Activated T-helper 2 cell treated with anti-CD3 and anti-CD28 coated beads, Interferon-gamma antibody, Interleukin-2, Interleukin-4, amounts not matched to agents 10 μg/mL and 5 μg/mL and 100 μg/mL, durations not matched to agents 14 hours and 24 hours and 36 hours (primary cell): ENCODE measurements at regions not wholly inside any gene's neighbourhood (a gene's known extent, or its start where the extent isn't known, plus 50 kb on each side); places are given as distances from the start of the nearest gene placed in this dataset.
"Not testable (repeated sequence)": the region's sequence is repeated elsewhere in the genome, so short reads cannot be mapped to it uniquely, and the experiment has no call there.

Source experiments
- DNase-seq: peaks from one replicate; pipeline ENCODE4 v3.0.0; 2021; ENCODE audit warnings: low spot score
- H3K27ac Mint-ChIP-seq: one replicate; pipeline ENCODE4 v1.8.0; 2021; ENCODE audit warnings: mixed read lengths
- H3K27me3 Mint-ChIP-seq: one replicate; pipeline ENCODE4 v1.8.0; 2021; ENCODE audit warnings: low read depth, mixed read lengths
- H3K36me3 Mint-ChIP-seq: one replicate; pipeline ENCODE4 v1.8.0; 2021; ENCODE audit warnings: low read depth, mixed read lengths
- H3K4me1 Mint-ChIP-seq: one replicate; pipeline ENCODE4 v1.8.0; 2021; ENCODE audit warnings: low read depth, mixed read lengths
- H3K4me3 Mint-ChIP-seq: one replicate; pipeline ENCODE4 v1.8.0; 2021; ENCODE audit warnings: low read depth, mild to moderate bottlenecking, moderate library complexity, mixed read lengths
- H3K9me3 Mint-ChIP-seq: one replicate; pipeline ENCODE4 v1.8.0; 2021; ENCODE audit warnings: mixed read lengths
- intact Hi-C: fragments of 100-400 bp; cut with micrococcal nuclease; formaldehyde crosslinking; loops from one replicate; pipeline ENCODE4 v1.15.1; 2023

DNA sequence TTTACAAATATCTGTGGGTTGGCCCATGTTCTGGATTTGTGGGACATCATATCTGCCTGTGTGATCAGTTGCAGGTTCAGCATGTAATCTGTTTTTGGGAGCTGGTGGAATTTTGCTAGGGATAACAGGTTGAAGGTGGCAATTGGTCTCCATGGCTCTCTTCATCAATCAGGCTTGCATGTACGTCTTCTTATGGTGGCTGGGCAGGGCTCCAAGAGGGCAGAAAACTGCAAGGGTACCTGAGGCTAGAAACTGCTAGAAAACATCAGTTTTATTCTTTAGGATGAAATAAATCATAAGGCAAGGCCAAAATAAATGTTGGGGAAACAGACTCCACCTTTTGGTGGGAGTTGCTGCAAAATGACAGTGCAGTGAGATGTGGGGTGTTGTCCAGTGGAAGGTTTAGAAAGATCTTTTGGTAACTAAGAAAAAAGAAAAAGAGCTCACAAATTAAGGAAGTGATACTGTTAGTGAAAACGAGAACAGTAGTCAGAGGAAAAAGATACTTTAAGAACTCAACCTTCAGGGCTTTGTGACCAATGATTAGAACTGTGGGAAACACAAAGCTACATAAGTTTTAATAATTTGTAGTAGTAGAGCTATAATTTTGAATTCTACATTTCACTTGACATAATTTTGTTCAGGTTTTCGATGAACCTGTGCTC lies 300.7 kb upstream of the IZUMO3 start:
- H3K36me3 Mint-ChIP-seq, result no peaks in the 10 kb centered on the region
- no peaks in the 10 kb centered on the region for H3K27me3 Mint-ChIP-seq
- H3K27ac Mint-ChIP-seq, result no peak overlapping the region
- intact Hi-C loops, result no loop called here
- H3K4me3 Mint-ChIP-seq, result no peak overlapping the region
- peaks cover 51% of the 10 kb centered on the region for H3K9me3 Mint-ChIP-seq
- DNase-seq, result no peak
- no peaks in the 10 kb centered on the region for H3K4me1 Mint-ChIP-seq

DNA sequence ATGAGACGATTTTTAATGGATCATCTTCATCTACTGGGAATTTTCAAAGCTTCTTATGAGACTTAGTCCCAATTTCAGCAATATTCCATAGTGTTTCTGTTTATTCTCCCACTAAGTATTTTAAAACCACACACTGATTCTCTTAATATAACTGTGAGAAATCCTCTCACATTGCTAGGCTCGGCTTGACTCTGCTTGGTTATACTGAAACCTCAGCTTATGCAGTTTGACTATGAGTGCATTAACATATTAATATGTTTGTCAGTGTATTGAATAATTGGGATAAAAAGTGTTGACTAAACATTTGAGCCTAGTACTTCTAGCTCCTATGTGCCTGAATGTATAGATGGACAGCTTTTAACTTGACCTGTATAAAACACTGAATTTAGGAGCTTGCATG lies 298.5 kb upstream of the IZUMO3 start:
- H3K36me3 Mint-ChIP-seq, result no peaks in the 10 kb centered on the region
- H3K27me3 Mint-ChIP-seq, result no peaks in the 10 kb centered on the region
- no peak overlapping the region for H3K27ac Mint-ChIP-seq
- intact Hi-C loops, result no loop called here
- no peak overlapping the region for H3K4me3 Mint-ChIP-seq
- peaks cover 56% of the 10 kb centered on the region for H3K9me3 Mint-ChIP-seq
- DNase-seq, result no peak
- no peaks in the 10 kb centered on the region for H3K4me1 Mint-ChIP-seq

DNA sequence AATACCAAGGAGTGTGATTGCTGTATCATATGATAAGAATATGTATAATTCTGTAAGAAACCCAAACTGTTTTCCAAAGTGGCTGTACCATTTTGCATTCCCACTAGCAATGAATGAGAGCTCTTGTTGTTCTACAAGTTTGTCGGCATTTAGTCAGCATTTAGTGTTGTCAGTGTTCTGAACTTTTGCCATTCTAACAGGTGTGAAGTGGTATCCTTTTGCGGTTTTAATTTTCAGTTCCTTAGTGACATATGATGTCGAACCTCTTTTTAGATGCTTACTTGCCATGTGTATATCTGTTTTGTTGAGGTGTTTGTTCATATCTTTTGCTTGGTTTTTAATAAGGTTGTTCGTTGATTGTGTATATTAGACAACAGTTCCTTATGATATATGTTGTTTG lies 296.3 kb upstream of the IZUMO3 start:
- intact Hi-C loops, result no loop called here
- Mint-ChIP-seq H3K4me3 (no peak overlapping the region), H3K27ac (no peak overlapping the region)

DNA sequence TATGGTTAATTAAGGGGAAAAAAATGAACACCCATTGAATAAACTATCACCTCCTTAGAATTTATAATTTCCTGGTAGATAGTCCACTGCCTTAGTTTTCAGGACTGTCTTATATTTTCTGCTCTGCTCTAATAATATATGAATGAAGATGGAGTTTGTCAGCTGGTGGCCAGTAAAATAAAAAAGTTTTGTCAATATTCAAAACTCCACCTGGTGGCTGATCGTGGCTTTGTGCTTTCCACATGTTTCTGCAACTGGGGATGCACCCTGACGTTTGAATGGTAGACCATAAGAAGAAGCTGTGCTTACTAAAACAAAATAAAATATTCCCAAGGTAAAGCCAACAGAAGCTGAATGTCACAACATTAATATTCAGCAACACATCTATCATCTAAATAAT lies 286.6 kb upstream of the IZUMO3 start:
- intact Hi-C loops, result no loop called here
- Mint-ChIP-seq H3K4me3 (no peak overlapping the region), H3K27me3 (no peaks in the 10 kb centered on the region), H3K36me3 (no peaks in the 10 kb centered on the region), H3K4me1 (no peaks in the 10 kb centered on the region), H3K9me3 (peaks cover 27% of the 10 kb centered on the region), H3K27ac (no peak overlapping the region)
- no peak for DNase-seq

More for the DNA sequence above, 296.3 kb upstream of the IZUMO3 start:
- no peak for DNase-seq
- no peaks in the 10 kb centered on the region for H3K36me3 Mint-ChIP-seq
- H3K9me3 Mint-ChIP-seq, result peaks cover 54% of the 10 kb centered on the region
- H3K27me3 Mint-ChIP-seq, result no peaks in the 10 kb centered on the region
- H3K4me1 Mint-ChIP-seq, result no peaks in the 10 kb centered on the region

DNA sequence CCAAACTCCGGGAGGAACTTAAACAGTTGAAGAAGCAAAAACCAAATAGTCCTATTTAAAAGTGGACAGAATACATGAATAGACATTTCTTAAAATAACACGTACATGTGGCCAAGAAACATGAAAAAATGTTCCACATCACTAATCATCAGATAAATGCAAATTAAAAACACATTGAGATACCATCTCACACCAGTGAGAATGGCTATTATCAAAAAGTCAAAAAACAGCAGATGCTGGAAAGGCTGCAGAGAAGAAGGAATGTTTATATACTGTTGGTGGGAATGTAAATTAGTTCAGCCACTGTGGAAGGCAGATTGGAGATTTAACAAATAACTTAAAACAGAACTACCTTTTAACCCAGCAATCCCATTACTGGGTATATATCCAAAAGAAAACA lies 283.0 kb upstream of the IZUMO3 start:
- no peak for DNase-seq
- Mint-ChIP-seq H3K9me3 (peaks cover 55% of the 10 kb centered on the region), H3K27ac (no peak overlapping the region), H3K27me3 (no peaks in the 10 kb centered on the region), H3K36me3 (no peaks in the 10 kb centered on the region), H3K4me1 (no peaks in the 10 kb centered on the region), H3K4me3 (no peak overlapping the region)
- intact Hi-C loops, result no loop called here

DNA sequence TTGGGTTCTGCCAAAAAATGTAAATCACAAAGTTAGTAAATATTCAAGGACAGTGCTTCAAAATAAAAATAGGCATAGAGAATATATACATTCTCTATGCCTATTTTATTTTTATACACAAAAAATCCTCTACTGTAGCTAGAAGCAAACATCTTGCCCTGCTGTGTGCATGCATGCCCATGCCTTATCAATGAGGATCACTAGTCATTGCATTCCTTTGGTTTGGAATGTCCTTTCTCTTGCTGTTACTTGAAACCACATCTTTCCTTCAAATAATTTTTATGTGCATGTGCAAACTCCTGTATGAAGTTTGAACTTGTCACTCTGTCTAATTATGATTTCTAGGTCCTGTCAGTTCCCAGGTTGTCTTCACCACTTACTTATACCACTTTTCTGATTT lies 278.9 kb upstream of the IZUMO3 start:
- Mint-ChIP-seq H3K27ac (no peak overlapping the region), H3K4me1 (no peaks in the 10 kb centered on the region), H3K9me3 (peaks cover 66% of the 10 kb centered on the region), H3K36me3 (no peaks in the 10 kb centered on the region), H3K4me3 (no peak overlapping the region), H3K27me3 (no peaks in the 10 kb centered on the region)
- intact Hi-C loops, result no loop called here
- DNase-seq, result no peak

DNA sequence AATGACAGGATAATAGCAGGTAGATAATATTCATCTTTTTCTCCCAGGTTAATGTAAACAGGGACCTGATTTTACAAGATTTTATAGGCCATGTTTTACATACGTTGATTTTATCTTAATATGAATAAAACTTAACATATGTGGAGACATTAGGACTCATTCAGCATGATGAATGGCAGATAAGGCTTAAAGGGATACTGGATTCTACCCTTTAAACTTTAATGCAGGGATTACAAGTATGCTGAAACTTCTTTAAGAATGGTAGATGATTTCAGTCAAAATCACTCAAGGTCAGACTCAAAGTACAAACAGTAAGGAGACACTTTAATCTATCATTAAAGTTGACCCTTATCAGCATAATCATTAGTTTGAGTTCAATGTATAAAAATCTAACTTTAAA lies 274.5 kb upstream of the IZUMO3 start:
- H3K27me3 Mint-ChIP-seq, result no peaks in the 10 kb centered on the region
- no peaks in the 10 kb centered on the region for H3K36me3 Mint-ChIP-seq
- H3K4me3 Mint-ChIP-seq, result no peak overlapping the region
- H3K9me3 Mint-ChIP-seq, result peaks cover 50% of the 10 kb centered on the region
- DNase-seq, result no peak
- intact Hi-C loops, result no loop called here
- H3K4me1 Mint-ChIP-seq, result no peaks in the 10 kb centered on the region
- H3K27ac Mint-ChIP-seq, result no peak overlapping the region

DNA sequence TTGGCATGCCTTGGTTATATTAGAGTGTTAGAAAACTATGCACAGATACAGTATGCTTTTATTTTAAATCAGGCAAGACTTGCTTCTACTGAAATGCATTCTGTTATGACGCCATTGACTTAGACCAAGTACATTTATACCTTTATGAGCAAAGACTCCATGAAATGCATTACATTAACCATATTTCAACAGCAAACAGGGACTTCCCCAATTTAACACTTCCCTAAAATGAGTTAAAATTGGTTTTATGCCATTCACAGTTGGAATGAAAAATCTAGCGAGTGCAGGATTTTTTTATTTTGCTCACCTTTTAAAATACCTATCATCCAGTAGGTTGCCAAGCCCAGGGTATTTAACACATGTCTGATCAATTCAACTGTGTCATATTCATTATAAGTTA lies 272.1 kb upstream of the IZUMO3 start:
- H3K27me3 Mint-ChIP-seq, result no peaks in the 10 kb centered on the region
- H3K4me1 Mint-ChIP-seq, result no peaks in the 10 kb centered on the region
- H3K9me3 Mint-ChIP-seq, result peaks cover 52% of the 10 kb centered on the region

DNA sequence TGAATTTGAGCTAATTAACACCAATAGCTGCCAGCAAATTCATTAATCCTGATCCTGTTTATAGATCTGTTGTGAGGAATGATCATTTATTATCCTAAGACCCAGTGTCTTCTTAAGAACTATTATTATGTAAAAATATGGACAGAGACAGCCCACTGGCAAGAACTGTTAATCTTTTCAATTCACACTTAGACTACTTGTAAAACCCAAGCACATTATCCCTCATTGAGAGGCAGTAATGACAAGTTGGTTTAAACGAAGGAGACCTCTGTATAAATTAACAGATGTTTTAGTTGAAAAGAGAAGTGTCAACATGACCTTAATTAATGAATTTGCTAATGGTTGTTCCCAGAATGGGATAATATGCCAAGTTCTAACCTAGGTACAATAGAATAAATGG lies 270.3 kb upstream of the IZUMO3 start:
- DNase-seq, result no peak
- Mint-ChIP-seq H3K4me1 (no peaks in the 10 kb centered on the region), H3K9me3 (peaks cover 53% of the 10 kb centered on the region), H3K27ac (no peak overlapping the region), H3K27me3 (no peaks in the 10 kb centered on the region), H3K4me3 (no peak overlapping the region), H3K36me3 (no peaks in the 10 kb centered on the region)
- intact Hi-C loops, result no loop called here

More for the DNA sequence above, 272.1 kb upstream of the IZUMO3 start:
- intact Hi-C loops, result no loop called here
- Mint-ChIP-seq H3K36me3 (no peaks in the 10 kb centered on the region), H3K27ac (no peak overlapping the region), H3K4me3 (no peak overlapping the region)
- no peak for DNase-seq

DNA sequence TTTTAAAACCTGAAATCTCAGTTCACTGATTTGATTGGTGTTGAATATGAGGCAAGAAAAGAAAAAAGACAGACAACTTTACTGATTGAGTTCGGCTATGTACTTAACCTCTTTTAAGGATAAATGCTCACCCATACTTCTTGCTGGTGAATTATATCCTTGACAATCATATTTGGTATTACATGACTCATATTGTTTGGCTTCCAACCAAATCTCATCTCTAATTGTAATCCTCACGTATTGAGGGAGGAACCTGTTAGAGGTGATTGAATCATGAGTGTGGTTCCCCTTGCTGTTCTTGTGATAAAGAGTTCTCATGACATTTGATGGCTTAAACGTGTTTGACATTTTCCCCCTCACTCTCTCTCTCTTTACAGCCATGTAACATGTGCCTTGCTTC lies 255.6 kb upstream of the IZUMO3 start:
- H3K9me3 Mint-ChIP-seq, result peaks cover 32% of the 10 kb centered on the region
- no peak overlapping the region for H3K27ac Mint-ChIP-seq
- H3K4me1 Mint-ChIP-seq, result no peaks in the 10 kb centered on the region
- H3K27me3 Mint-ChIP-seq, result no peaks in the 10 kb centered on the region
- no peaks in the 10 kb centered on the region for H3K36me3 Mint-ChIP-seq
- H3K4me3 Mint-ChIP-seq, result no peak overlapping the region
- intact Hi-C loops, result no loop called here
- DNase-seq, result no peak

DNA sequence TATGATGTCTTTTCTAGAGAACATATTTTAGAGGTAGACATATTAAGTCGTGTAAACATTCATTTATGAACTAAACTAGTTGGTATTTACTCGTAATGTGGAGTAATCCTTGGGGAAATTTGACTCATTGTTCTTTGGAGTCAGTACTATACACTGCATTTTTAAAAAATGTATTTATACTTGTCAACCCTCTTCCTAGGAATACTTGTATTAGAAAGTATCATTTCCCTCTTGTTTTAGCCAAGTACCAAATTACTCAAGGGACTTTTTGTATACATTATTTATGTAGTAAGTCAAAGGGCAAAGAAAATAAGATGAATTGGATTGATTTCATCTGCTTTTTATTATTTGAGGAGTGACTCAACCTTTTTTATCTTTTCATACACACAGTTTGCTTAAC lies 248.1 kb upstream of the IZUMO3 start:
- DNase-seq, result no peak
- Mint-ChIP-seq H3K4me1 (no peaks in the 10 kb centered on the region), H3K4me3 (no peak overlapping the region), H3K27me3 (no peaks in the 10 kb centered on the region), H3K27ac (no peak overlapping the region), H3K9me3 (peaks cover 58% of the 10 kb centered on the region), H3K36me3 (no peaks in the 10 kb centered on the region)
- intact Hi-C loops, result no loop called here

DNA sequence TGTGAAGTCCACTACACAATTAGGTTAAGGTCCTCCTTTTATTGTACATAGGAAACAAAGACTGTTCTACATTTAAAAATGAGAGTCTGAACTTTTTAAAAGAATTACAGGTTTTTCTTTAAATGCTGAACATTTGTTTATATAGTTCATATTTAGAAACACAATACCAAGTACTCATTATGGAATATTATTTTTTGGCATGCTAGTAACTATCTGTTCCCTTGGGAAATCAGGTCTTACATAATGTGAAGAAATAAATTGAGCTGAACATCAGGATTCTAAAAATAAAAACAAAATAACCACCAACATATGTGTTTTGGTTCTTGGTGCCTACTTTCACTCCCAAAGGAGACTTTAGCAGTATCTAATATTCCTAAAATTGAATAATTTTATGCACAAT lies 230.5 kb upstream of the IZUMO3 start:
- no peaks in the 10 kb centered on the region for H3K27me3 Mint-ChIP-seq
- no peaks in the 10 kb centered on the region for H3K36me3 Mint-ChIP-seq
- no peak overlapping the region for H3K27ac Mint-ChIP-seq
- DNase-seq, result no peak
- H3K9me3 Mint-ChIP-seq, result peaks cover 64% of the 10 kb centered on the region
- H3K4me3 Mint-ChIP-seq, result no peak overlapping the region
- H3K4me1 Mint-ChIP-seq, result no peaks in the 10 kb centered on the region
- intact Hi-C loops, result no loop called here

DNA sequence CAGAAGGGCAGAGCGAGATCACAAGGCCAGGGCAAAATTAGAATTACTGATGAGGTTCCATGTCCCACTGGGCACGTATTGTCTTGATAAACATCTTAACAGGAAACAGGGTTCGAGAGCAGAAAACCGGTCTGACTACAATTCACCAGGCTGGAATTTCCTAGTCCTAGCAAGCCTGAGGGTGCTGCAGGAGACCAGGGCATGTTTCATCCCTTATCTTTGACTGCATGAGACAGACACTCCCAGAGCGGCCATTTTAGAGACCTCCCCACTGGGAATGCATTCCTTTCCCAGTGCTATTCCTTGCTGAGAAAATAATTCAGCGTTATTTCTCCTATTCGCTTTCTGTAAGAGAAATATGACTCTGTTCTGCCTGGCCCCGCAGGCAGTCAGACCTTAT lies 228.5 kb upstream of the IZUMO3 start:
- H3K27ac Mint-ChIP-seq, H3K36me3 Mint-ChIP-seq, intact Hi-C loops, H3K4me1 Mint-ChIP-seq, H3K4me3 Mint-ChIP-seq, H3K27me3 Mint-ChIP-seq, DNase-seq: not testable (repeated sequence)
- peaks cover 69% of the 10 kb centered on the region for H3K9me3 Mint-ChIP-seq

DNA sequence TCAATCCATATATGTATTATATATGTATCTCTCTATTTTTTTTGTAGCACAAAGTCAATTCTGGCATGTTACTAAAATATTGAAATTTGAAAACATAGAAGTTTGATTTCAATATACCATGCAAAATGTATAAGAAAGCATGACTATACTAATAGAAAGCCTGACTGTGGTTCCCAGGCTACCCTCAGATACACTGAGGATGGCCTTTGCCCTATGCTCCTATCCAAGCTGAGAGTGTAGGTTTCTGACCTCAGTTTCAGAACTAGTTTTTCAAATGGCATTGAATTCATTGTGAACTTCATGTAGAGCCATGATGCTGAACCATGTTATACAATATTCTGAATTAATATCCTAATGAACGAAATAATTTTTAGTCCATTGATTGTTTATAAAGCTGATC lies 220.4 kb upstream of the IZUMO3 start:
- Mint-ChIP-seq H3K9me3 (peaks cover 74% of the 10 kb centered on the region), H3K27ac (no peak overlapping the region), H3K27me3 (no peaks in the 10 kb centered on the region), H3K36me3 (no peaks in the 10 kb centered on the region), H3K4me1 (no peaks in the 10 kb centered on the region), H3K4me3 (no peak overlapping the region)
- no peak for DNase-seq
- intact Hi-C loops, result no loop called here
